Superior temporal gyrus (tissue), 1 donor: ENCODE measurements at regions not wholly inside any gene's neighbourhood (a gene's known extent, or its start where the extent isn't known, plus 50 kb on each side); places are given as distances from the start of the nearest gene placed in this dataset.
"Not testable (repeated sequence)": the region's sequence is repeated elsewhere in the genome, so short reads cannot be mapped to it uniquely, and the experiment has no call there.

Experiments used
- DNase-seq: peaks from one replicate; pipeline ENCODE4 v3.0.0-alpha.2; 2016; ENCODE audit errors: extremely low spot score

DNA sequence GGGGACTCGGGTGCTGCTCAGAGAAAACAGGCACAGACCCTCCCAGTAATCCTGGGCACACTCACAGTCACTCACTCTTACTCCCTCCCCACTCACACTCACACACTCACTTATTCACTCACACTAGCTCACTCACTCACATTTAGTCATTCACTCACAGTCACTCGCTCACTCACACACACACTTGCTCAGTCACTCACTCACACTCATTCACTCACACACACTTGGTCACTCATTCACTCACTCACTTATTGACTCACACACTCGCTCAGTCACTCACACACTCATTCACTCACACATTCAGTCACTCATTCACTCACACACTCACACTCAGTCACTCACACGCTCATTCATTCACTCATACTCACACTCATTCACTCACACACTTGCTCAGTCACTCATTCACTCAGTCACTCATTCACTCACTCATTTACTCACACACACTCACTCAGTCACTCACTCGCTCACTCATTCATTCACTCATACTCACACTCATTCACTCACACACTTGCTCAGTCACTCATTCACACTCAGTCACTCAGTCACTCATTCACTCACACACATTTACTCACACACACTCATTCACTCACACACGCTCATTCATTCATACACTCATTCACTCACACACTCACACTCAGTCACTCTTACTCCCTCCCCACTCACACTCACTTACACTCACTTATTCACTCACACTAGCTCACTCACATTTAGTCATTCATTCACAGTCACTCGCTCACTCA, 164.2 kb upstream of the C1orf174 start:
- DNase-seq, result no peak

DNA sequence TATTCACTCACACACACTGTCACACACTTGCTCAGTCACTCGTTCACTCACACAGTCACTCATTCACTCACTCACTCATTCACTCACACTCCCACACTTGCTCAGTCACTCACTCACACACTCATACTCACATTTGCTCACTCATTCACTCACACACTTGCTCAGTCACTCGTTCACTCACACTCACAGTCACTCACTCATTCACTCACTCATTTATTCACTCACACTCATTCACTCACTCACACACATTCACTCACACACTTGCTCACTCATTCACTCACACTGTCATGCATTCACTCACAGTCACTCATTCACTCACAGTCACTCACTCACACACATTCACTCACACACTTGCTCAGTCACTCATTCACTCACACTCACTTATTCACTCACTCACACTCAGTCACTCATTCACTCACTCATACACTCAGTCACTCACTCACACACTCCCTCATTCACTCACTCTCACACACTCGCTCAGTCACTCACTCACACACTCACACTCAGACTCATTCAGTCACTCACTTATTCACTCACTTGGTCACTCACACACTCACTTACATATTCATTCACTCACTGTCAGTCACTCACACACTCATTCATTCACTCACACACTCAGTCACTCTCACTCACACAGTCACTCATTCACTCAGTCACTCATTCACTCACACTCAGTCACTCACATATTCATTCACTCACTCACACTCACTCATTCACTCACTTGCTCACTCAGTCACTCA, 167.0 kb upstream of the C1orf174 start:
- no peak for DNase-seq

DNA sequence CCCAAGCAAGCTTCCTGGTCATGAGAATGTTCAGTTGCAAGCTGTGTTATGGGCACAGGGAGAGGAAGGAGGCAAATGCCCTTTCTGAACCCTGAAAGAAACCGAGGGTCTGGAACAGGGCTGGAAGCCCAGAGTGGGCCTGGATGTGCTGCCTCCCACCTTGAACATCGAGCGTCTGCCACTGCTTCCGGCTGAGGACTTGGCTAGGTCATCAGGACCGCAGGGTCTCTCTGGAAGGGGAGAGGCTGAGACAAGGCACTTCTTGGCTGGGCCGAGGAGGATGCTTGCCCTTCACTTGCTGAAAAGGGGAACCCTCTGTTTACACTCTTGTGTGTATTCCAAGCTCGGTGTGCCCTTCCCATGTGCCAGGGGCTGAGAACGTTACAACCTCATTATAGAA, 168.0 kb upstream of the C1orf174 start:
- DNase-seq, result no peak

DNA sequence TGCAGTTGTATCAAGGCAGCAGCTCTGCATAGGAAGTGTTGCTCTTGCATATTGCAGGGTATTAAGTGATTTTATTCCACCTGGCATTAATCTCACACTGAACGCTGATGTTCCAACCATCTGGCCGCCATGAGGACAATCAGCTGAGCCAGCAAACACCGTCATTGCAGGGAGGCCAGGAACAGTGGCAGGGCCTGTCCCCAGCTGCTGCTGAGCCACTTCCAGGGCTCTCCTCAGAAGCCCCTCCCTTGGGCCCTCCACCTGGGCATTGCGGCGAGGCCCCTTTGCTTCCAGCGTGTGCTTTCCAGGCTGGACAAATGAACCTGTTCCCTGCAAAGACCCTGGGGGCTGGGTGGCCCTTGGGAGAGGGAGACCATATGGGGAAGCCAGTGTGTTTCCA, 171.6 kb upstream of the C1orf174 start:
- DNase-seq, result no peak

DNA sequence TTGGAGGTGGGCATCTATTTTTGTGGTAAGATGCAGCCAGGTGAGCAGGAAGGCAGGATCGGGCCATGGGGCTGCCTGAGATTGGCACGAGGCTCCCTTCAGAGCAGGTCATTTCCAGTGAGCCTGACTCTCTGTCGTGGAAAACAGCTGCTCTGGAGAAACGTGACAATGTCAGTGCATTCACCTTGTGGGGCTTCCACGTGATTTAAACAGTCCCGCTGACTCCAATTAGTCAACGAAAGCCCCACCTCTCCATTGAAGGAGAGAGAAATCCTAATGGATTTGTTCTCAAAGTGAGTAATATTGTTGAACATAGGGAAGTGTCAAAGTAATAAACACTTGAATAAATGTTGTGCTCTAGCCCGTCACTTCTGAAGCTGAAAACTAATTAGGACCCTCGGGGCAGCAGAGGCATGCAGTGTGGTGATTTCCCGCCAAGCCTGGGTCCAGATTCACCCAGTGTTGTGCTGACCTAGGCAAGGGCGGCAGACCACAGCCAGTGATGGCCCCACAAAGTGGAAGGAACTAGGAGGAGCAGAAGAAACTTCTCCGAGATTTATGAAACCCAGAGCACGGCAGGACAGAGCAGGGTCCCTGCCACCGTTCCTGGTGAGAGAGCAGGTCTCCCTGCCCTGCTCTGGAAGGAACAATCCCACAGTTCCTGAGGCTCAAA, 172.5 kb upstream of the C1orf174 start:
- no peak for DNase-seq

DNA sequence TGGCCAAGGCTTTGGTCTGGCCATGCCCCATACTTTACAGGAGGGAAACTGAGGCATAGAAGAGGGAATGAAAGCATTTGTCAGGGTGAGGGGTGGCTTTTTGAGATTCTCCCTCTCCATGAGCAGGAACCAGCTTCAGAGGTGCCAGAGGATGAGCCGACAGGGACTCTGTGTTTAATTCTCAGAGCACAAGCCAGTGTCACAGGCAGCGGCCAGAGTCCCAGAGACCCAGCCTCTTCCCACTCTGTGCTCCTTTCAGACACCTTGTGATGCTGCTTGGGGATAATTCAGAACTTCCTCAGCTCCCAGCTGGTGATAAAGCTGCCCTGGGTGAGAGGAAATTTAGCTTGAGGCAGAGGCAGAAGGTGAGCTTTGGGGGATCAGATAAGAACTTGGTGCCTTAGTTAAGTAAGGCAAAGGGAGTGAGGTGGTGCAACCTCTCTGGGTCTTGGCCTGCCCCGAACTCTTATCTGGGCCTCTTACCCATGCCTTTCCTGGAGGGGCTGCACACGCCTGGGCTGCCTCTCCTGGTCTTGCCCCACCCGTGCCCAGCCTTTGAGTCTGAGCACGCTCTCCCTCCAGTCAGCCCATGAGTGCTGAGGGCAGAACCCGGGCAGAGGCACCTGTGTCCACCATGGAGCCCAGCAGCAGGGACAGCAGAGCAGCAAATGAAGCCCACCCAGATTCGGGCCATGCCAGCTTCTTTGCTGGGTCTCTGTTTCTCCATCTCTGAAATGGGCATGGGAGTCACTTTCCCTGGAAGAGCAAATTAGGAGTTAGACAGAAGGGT, 175.6 kb upstream of the C1orf174 start:
- no peak for DNase-seq

DNA sequence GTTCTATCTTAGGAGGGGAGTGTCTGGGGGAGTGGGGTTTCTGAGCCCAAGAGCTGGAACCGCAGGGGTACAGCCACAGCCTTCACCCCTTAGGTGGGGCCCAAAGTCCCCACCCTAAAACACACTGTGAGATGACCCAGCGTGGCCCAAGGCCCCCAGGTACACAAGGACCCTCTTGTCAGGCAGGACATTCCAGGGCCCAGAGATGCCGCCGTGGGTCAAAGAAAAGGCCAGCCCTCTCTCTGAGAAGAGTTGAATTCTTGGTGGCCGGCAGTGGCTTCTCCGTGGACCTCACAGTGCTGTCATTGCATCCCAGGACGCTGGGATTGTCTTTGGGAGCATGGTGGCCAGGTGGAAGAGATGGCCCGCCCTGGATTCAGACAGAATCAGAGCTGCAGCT, 176.3 kb upstream of the C1orf174 start:
- no peak for DNase-seq

DNA sequence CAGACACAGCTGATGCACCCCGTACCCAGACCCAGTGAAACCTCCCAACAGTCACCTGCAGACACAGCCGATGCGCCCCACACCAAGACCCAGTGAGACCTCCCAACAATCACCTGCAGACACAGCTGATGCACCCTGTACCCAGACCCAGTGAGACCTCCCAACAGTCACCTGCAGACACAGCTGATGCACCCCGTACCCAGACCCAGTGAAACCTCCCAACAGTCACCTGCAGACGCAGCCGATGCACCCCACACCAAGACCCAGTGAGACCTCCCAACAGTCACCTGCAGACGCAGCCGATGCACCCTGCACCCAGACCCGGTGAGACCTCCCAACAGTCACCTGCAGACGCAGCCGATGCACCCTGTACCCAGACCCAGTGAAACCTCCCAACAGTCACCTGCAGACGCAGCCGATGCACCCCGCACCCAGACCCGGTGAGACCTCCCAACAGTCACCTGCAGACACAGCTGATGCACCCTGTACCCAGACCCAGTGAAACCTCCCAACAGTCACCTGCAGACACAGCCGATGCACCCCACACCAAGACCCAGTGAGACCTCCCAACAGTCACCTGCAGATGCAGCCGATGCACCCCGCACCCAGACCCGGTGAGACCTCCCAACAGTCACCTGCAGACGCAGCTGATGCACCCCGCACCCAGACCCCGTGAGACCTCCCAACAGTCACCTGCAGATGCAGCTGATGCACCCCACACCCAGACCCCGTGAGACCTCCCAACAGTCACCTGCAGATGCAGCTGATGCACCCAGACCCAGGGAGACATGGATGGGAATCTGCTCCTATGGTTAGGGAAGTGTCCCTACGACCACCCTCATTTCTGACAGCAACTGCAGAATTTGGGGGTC, 178.3 kb upstream of the C1orf174 start:
- DNase-seq, result not testable (repeated sequence)

DNA sequence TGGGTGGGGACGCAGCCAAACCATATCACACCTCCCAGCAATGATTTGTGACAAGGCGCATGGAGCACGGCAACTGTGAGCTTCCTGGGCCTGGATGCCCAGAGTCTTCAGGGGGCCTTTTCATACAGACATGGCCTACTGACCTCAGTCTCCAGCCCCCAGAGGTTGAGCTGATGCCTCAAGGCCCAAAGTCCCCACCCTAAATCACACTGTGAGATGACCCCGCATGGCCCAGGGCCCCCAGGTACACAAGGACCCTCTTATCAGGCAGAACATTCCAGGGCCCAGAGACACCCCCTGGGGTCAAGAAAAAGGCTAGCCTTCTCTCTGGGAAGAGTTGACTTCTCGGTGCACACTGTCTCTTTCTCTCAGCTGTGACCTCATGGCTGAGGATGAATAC, 179.7 kb upstream of the C1orf174 start:
- DNase-seq, result no peak

DNA sequence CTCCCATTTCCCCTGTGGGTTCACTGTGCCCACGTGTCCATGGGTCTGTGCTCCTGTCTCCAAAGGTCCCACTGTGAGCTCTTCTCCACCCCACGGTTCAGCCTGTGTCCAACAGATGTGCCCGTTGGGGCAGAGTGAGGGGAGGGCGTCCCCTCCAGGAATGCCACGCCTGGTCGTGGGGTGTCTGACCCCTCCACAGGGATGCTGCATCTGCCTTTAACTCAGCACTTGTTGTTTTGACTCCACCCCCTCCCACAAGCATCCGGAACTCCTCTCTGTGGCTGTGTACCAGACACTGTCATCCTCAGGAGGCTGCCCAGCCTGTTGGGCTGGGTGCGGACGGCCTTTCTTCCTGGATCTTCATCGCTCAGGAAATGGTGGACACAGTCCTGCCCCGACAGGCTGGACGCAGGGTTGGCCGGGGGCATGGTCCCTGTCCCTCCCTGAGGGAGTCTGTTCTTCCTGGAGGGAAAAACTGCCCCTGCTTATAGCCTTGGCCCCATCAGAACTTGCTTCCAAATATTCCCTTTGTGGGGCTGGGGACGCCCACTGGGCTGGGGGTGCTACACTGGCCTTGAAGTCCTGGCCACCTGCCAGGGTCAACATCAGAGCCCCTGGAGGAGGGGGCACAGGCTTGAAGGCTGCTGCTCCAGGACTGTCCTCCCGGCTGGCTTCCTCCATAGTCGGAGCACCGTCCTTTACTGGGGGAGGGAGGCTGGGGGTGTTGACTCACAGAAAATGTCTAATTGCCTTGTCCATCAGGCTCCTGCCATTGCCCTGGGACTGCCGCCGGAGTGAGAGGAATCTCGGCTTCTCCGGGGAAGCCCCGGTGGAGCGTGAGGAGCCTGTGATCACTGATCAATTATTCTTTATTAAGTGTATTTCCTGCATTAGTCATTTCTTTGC, 182.0 kb upstream of the C1orf174 start:
- DNase-seq, result no peak

DNA sequence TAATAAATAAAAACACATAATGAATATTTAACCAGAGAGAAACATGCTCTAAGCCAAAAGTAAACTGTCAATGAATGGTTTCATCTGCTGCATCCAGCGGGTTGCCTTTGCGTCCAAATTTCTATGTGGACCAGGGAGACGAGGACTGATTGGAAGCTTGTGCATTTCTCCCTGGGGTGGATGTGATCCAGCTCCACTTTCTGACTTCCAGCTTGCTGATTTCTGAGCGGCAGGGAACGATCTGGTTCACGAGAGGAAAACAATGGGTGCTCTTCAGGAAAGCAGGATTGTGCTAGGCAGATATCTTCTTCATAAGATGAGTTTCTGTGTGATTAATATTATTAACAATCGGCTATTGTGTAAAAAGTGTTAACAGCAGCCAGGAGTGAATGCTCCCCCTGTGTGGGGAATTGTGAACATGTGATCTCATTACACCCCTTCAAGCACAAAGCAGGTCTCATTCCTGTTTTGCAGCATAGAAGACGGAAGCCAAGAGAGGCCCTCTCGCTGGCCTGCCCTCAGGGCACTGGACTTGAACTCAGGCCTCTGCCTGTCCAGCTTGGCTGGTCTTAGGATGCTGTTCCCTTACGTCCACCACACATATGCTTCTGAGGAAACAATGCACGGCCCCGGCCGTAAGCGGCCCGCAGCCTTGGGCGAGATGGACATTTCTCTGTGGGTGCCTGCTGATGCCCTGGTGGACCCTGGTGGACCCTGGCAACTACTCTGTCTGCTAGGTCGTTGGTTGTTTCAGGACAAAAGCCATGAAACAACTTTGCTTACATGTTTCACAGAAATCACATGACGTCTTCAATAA, 183.4 kb upstream of the C1orf174 start:
- no peak for DNase-seq

DNA sequence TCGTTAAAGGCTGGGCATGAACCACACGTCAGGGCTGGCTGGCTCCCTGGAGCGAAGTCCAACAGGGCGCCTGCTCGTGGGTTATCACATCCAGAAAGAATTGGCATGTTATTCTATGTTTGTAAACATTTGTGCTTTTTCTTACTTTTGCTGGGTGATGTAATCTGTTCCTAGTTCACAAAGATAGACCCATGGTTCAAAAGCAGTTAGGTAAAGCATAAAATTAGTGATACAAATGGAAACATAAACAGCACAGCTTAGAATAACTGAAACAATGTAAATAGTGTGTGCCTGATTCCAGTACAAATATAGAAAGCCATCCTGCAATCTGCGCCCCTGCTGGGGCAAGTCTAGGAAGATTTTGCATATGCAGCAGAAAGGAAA, 184.0 kb upstream of the C1orf174 start:
- DNase-seq, result no peak

DNA sequence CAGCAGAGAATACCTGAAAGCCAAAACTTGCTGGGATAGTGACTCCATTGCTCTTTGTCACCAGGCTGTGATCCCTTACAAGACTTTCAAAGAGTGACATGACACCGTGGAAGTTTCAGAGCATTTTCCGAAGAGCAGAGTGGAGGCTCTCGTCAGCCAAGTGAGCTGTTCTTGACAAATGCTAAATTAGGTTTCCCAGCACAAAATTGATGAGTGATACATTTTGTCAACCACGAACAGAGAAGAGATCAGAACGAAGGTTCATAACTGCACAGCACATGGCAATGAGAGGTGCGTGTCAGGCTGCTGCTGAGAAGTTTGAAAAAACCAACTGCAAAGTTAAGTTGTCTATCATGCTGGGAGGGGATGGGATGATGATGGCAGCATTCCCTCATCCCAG, 184.4 kb upstream of the C1orf174 start:
- DNase-seq, result no peak

DNA sequence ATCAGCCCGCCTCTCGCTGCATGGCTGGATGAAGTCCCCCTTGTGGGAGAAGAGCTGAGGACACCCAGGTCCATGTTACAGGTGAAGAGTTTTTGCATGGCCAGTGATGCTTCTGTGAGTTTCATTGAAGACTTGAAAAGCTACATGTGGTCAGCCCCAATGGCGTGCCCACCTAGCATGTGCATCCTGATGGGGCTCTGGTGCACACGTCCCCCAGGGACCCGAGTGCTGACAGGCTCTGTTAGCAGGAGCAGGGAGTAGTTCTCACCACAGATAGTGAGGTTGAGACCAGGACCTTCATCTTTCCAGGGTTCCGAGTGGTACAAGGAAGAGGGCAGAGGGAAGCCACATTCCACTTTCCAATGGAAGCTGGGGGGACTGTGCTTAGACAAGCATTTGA, 184.8 kb upstream of the C1orf174 start:
- no peak for DNase-seq

DNA sequence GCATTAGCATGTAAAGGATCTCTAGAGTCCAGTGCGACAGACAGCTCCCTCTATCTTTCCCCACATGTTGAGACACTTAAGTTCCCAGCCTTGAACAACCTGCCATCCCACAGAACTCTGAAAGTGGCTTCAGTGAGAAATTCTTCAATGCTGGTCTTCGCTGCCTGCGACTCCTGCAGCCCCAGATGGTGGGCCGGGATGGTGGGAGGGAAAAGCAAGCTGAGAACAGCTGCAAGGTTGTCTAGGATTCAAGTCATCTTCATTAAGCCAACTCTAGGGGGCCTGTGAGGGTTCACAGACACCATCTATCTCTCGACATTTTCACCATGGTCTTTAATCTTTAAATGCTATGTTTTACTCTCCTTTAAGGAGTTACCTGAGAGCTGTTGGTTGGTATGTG, 185.5 kb upstream of the C1orf174 start:
- no peak for DNase-seq

DNA sequence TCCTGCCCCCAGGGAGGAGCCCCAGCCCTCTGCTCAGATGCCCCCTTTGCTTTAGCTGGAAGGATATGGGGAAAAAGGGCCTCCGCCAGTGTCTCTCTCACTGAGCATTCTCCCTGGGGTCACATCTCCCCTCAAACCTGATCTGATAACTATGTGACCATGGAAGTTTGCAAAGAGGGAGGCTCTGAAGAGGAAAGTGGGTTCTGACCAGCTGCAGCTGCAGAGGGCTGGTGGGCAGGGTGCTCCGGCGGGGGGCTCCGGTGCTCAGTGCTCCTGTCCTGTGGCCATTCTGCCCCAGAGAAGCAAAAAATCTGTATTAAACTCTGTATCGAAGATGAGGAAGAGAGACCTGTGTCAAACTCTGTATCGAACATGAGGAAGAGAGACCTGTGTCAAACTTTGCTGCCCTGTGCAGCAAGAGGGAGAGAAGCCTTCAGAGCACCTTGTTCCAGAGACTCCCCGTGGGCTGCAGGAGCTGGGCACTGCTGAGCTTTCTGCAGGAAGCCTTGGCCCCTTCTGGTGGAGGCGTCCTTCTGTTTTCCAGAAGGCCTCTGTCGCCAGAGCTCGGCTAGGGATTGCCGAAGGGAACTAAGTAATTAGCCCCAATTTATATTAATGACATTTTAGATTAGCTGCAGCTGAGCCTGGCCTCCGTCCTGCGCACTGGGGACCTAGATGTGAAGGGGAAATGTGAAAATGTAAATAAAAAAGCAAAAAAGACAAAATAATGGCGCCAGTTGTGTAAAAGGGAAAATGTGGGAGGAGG, 186.2 kb upstream of the C1orf174 start:
- no peak for DNase-seq

DNA sequence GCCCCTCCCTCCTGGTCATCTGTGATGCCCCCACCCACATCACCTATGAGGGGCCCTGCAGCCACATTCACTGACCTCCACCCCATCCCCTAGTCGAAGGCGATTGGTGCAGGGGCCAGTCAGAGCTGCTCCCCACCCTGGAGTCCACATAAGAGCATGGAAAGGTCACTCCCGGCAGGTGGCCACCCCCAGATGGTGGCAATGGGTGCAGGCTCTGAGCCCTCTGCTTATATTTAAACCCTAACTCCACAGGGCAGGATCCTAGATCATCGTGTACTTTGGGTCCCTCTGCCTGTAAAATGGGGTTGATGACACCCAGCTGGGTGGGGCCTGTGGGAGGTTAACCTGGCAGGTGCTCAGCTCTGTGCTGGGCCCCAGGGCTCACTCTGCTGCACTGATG, 186.8 kb upstream of the C1orf174 start:
- no peak for DNase-seq
